ENCODE measurements at regions not wholly inside any gene's neighbourhood (a gene's known extent, or its start where the extent isn't known, plus 50 kb on each side); places are given as distances from the start of the nearest gene placed in this dataset.

- TF ChIP-seq CTCF (optimal IDR thresholded peaks at IDR 0.05 in 1 of 3, IDR thresholded peaks at IDR 0.05 in 1 of 3, conservative IDR thresholded peaks at IDR 0.05 in 1 of 3; ENCODE audit: extremely low read depth in 1 of 3, insufficient read depth in 2 of 3, low read length in 3 of 3), result no peak
- no peak for TF ChIP-seq EZH2 (IDR thresholded peaks at IDR 0.05; ENCODE audit: low read length)
Observed at GRCh38 chr9:30522061-30522460, 1862.4 kb upstream of the ACO1 start.

All from keratinocyte (primary cell).